Activated T-cell treated with anti-CD3 and anti-CD28 coated beads for 48 hours (primary cell): ENCODE measurements at regions not wholly inside any gene's neighbourhood (a gene's known extent, or its start where the extent isn't known, plus 50 kb on each side); places are given as distances from the start of the nearest gene placed in this dataset.

Experiments used
- DNase-seq: peaks from one replicate; pipeline ENCODE4 v3.0.0-alpha.2; 2020; ENCODE audit warnings: low read depth

DNA sequence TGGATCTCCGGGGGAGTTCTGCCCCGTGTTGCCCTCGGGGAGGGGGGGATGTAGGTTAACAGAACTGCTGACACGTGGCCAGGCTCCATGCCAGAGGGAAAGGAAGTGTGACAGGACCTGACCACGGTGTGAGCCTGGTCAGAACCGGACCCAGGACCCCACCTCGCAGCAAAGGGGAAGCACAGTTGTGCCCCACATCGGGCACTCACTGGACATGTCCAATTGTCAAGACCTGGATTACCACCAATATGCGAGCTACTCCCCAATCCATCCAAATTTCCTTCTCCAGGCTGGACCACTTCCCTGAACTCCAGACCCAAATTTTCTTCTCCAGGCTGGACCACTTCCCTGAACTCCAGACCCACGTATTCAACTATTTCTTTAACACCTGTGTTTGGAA lies 78.8 kb upstream of the PIWIL1 start:
- DNase-seq: no peak

DNA sequence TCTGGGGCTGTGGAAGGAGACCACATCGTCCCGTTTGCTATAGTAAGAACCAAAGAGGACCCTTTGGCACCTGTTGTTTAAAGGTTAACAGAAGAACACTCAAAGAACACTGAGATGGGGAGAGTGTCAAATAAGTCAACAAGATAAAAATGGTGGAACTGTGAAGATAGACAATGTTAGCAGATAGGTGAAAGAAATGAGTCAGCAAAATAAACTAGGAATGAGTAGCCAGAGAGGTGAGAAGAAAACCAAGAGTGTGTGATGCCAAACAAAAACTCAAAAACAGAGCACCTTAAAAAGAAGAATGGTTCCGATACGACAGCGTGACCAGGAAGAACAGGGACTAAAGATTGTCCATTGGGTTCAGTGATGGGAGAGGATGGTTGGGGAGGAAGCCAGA lies 74.7 kb upstream of the PIWIL1 start:
- no peak for DNase-seq

DNA sequence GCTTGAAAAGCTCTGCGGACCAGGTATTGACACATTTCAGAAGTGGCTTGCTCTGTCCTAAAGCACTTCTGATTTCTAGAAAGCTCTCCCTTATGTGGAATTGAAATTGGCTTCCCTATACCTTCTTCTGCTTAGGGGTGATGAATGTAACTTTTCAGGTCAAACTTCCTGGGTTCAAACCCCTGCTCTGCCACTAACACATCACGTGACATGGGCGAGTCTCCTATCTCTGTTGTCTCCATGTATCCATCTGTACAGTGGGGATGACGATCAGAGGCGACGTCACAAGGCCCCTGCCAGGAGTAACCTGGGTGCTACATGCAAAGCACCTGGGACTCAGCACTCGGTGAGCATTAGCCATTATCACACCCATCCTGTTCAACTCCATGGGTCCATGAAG lies 73.7 kb upstream of the PIWIL1 start:
- DNase-seq: no peak

DNA sequence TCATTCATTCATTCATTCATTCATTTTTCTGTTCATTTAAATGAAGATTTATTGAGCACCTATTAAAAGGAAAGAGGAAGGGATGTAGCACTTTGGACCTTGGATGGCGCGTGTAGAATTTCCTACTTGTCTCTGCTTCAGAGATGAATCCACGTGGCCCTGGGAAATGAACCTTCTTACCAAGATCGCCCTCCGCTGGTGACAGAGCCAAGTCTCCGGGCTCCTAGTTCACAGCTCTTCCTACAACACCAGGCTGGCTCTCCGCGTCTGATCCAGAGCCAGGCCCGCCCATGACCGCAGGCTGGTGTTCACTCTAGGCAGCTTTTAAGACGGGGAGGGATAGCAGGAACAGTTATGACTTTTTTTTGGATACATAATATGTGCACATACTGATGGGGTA lies 70.9 kb upstream of the PIWIL1 start:
- no peak for DNase-seq

DNA sequence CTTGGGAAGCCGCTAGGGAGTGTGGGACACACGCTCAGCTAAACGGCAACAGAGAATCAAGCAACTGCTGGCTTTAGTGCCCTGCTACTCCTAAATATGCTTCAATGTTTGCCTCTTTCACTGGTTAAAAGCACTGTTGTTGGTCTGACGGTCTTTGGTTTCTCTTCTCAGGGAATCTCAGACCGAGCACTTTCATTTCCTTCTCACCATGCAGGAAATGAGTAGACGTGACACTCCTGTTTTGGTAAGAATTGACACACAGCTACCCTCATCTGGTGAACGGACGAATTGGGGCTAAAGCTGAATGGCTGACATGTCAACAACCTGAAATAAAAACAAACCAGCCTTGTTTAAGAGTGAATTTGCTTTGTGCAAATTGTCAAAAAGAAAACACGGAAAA lies 57.5 kb upstream of the PIWIL1 start:
- no peak for DNase-seq

DNA sequence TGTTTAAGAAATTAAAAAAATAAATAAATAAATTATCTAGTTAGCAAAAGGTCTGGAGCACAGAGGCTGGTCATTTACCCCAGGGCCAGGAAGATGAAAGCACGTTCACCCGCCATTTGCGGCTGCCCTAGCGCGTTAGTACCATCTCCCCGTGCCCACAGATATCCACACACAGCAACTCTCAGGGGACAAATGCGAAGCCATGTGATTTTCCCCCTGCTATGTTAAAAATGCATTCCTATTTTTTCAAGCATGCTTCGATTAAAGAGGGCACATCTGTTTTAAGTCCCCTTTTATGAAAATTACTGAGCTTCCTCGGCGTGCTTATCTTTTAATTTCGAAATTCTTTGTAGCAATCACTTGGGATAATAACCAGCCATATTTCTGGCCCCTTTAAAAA lies 56.9 kb upstream of the PIWIL1 start:
- DNase-seq: no peak

DNA sequence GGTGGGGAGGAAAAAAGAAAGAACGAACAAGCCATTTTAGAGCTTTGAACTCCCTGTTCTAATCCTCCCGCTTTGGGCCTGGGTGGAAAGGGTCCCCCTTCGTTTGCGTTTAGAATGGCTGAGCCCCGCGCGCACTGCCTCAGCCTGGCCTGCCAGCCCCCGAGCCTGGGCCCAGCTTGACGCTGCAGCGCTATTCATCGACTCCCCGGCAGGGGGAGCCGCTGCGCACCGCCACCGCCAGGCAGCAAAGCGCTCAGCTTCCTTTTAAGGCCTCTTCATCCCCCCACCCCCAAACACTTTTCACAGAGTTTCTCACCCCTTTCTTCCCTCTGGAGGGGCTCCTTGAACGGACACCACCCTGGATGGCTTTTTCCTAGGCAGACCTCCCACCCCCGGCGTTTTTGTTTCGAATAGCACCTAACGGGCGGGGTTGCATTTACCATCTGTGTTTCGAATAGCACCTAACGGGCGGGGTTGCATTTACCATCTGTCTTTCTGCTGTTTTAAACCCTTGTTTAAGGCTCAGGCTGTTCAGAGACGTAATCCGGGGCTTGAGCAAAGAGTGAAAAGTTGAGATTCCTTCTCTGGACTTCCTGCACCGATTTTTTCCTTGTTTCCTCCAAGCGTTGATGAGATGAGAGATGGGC lies 56.4 kb upstream of the PIWIL1 start:
- DNase-seq: peak; percentile 49

DNA sequence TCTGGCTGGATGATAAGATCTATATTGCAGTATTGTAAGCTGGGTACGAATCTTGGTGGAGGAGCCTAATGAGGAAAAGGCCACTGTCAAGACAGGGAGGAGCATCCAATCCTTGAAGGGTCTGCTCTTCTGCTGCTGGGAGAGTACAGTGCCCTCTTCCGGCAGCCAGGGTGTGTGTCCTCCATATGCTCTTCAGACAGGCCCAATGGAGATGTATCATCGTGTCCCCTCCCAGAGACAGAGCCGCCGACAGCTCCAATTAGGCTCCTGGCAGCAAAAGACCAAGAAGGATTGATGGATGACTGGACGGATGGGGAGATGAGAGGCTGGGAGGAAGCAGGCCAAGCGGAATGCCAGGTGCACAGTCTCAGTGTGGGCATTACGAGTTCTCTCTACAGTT lies 51.6 kb upstream of the PIWIL1 start:
- DNase-seq: no peak

DNA sequence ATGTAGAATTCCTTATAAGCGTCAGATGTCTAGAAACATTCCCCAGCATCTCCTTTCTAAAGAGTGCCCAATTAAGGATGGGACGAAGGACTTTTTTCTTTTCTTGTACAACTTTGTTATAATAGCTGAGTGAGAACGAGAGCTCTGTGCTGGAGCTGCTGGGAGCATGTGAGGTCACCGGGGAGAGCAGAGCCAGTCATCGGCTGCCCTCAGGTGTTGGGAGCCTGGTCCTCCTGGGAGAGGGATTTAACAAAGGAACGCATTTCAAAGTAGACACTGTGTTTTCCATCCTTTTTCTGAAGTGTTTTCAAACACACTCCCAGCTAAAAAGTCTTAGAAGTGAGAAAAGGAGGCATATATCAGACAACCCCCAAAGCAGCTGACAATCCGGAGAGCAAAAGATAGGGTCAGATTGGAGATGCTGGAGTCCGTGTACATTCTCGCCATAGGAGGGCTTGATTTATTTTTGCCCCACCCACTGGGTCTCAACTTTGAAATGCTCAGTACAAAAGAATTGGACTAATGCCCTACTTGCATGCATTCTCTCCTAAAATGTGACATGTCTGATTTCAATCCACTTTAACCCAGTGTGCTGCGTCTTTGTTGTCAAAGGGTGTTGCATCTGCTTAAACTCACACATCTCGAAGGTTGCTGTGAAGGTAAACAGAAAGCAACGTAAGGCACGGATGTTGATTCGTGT lies 50.8 kb upstream of the PIWIL1 start:
- no peak for DNase-seq
